ENCODE measurements at regions not wholly inside any gene's neighbourhood (a gene's known extent, or its start where the extent isn't known, plus 50 kb on each side); places are given as distances from the start of the nearest gene placed in this dataset.

DNA sequence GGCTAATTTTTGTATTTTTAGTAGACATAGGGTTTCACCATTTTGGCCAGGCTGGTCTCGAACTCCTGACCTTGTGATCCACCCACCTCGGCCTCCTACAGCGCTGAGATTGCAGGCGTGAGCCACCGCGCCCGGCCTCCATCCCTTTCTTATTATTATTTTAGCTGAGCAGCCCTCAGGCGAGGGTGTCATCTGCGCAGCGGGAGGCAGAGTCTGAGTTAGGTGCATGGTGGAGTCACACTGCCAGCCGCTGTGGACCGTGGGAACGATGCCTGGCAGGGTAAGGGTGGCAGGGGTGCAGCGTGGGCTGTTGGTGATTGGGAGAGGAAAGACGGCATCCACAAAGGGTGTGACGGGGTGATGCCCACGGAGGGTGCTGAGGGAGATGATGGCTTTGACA is 491.8 kb upstream of the FAT1 start:
- no peak for DNase-seq (ENCODE audit: low spot score in 2 of 2)
- no peak overlapping the region for H3K27ac ChIP-seq
- no peaks in the 10 kb centered on the region for H3K36me3 ChIP-seq
- no peak overlapping the region for H3K4me3 ChIP-seq
- no peaks in the 10 kb centered on the region for H3K9me3 ChIP-seq
- H3K4me1 ChIP-seq = no peaks in the 10 kb centered on the region
- H3K27me3 ChIP-seq = no peaks in the 10 kb centered on the region
- 94% methylated on average over 16 of the region's 17 CpGs for WGBS
- TF ChIP-seq EP300 (IDR thresholded peaks at IDR 0.05) = no peak
- TF ChIP-seq POLR2A (IDR thresholded peaks at IDR 0.05) = no peak
- no peak for TF ChIP-seq POLR2AphosphoS5 (IDR thresholded peaks at IDR 0.05)
- TF ChIP-seq CTCF (IDR thresholded peaks at IDR 0.05) = no peak

GRCh38 chr4:187218705-187219245 is 495.1 kb upstream of the FAT1 start:
- no peak overlapping the region for H3K4me3 ChIP-seq
- no peak overlapping the region for H3K27ac ChIP-seq
- 79% methylated on average over 20 of the region's 20 CpGs for whole genome bisulfite sequencing
- no peaks in the 10 kb centered on the region for H3K9me3 ChIP-seq
- no peak for DNase-seq (ENCODE audit: low spot score in 2 of 2)
- H3K36me3 ChIP-seq = no peaks in the 10 kb centered on the region
- TF ChIP-seq EP300 (IDR thresholded peaks at IDR 0.05) (no peak), POLR2AphosphoS5 (IDR thresholded peaks at IDR 0.05) (no peak), POLR2A (IDR thresholded peaks at IDR 0.05) (no peak), CTCF (IDR thresholded peaks at IDR 0.05) (no peak)
- H3K27me3 ChIP-seq = no peaks in the 10 kb centered on the region
- H3K4me1 ChIP-seq = no peaks in the 10 kb centered on the region

GRCh38 chr4:187224560-187224959 is 500.9 kb upstream of the FAT1 start:
- H3K4me3 ChIP-seq = no peak overlapping the region
- H3K27me3 ChIP-seq = no peaks in the 10 kb centered on the region
- no peaks in the 10 kb centered on the region for H3K4me1 ChIP-seq
- no peak overlapping the region for H3K27ac ChIP-seq
- 50% methylated on average over 5 of the region's 5 CpGs for whole genome bisulfite sequencing
- TF ChIP-seq EP300 (IDR thresholded peaks at IDR 0.05) (no peak), POLR2A (IDR thresholded peaks at IDR 0.05) (no peak), CTCF (IDR thresholded peaks at IDR 0.05) (no peak)
- no peaks in the 10 kb centered on the region for H3K9me3 ChIP-seq
- DNase-seq (ENCODE audit: low spot score in 2 of 2) = no peak
- H3K36me3 ChIP-seq = no peaks in the 10 kb centered on the region

DNA sequence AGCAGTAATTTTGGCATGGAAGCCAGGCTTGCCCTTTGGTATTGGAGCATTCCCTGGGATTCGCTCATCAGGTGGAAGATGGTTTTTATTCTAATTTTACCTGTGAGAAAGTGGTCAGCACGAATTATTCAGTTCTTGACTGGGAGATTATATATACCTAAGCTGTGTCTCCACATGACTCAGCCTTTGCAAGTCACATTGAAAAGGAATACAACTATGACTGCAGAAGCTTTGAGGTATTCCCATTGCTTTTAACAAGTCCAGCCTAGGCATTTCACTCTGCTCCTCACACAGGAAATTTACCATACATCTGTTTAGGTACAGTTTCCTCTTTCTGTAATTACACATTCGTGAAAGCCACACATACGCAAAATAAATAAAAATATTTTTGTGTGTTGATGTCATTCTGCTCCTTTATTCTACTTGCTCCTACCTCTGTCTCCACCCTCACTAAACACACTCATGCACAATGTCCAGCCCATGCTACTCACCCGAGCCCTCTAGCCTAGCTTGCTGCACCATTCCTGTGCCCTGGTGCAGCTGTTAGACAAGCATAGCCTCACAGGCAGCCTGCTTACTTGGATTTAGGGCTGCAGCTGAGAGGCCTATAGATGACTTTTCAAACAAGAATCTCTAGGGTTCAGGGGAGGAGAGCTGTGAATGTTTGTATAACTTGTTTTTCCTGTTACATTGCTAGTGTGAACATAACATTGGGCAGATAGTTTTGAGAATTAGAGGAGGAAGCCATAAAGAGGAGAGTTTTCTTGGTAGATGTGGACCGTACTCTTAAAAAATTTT is 504.4 kb upstream of the FAT1 start:
- no peak for TF ChIP-seq CTCF (IDR thresholded peaks at IDR 0.05)
- TF ChIP-seq POLR2A (IDR thresholded peaks at IDR 0.05) = no peak
- TF ChIP-seq EP300 (IDR thresholded peaks at IDR 0.05) = no peak
- no peak for TF ChIP-seq POLR2AphosphoS5 (IDR thresholded peaks at IDR 0.05)
- no peaks in the 10 kb centered on the region for H3K9me3 ChIP-seq
- no peak for DNase-seq (ENCODE audit: low spot score in 2 of 2)
- no peak overlapping the region for H3K27ac ChIP-seq
- 63% methylated on average over 6 of the region's 6 CpGs for WGBS
- no peaks in the 10 kb centered on the region for H3K27me3 ChIP-seq
- H3K4me3 ChIP-seq = no peak overlapping the region
- H3K36me3 ChIP-seq = no peaks in the 10 kb centered on the region
- H3K4me1 ChIP-seq = no peaks in the 10 kb centered on the region

GRCh38 chr4:187232196-187232595 is 508.5 kb upstream of the FAT1 start:
- Histone ChIP-seq H3K27ac (no peak overlapping the region), H3K9me3 (no peaks in the 10 kb centered on the region), H3K36me3 (no peaks in the 10 kb centered on the region), H3K4me1 (no peaks in the 10 kb centered on the region), H3K27me3 (no peaks in the 10 kb centered on the region), H3K4me3 (no peak overlapping the region)
- TF ChIP-seq EP300 (IDR thresholded peaks at IDR 0.05) (no peak), POLR2A (IDR thresholded peaks at IDR 0.05) (no peak), CTCF (IDR thresholded peaks at IDR 0.05) (no peak)
- 63% methylated on average over 3 of the region's 3 CpGs for WGBS
- DNase-seq (ENCODE audit: low spot score in 2 of 2) = no peak
